ENCODE measurements at regions not wholly inside any gene's neighbourhood (a gene's known extent, or its start where the extent isn't known, plus 50 kb on each side); places are given as distances from the start of the nearest gene placed in this dataset.

DNA sequence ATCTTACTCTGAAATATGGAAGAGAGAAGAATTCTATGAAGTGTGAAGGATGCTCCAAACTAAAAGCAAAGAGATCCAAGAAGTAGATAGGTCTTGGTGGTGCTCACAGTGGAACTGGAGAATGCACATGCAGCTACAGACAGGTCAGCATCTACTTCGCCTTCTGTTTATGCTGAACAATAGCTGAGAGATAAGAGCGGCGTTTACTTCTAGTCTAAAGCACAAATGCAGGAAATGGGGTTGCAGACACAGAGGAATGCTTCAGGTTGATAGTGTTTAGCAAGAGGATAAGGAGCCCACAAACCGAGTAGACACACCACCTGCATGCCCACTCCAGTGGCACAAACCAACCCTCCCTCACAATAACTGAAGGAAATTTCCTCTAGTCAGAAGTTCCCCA, 180.0 kb upstream of the RGMB start:
- Histone ChIP-seq H3K27me3 (ENCODE audit: control insufficient read depth in 1 of 2, insufficient read depth in 2 of 2, low read length in 2 of 2) (no peaks in the 10 kb centered on the region), H3K4me1 (ENCODE audit: control insufficient read depth in 1 of 2, insufficient read depth in 2 of 2, low read length in 2 of 2) (peaks cover 0 to 6% of the 10 kb centered on the region in 2 donors), H3K9ac (ENCODE audit: low read depth in 1 of 2, low read length in 2 of 2) (peak overlapping the region in 1 of 2 donors; percentile 21), H3K4me3 (ENCODE audit: low read depth in 1 of 2, low read length in 2 of 2) (no peak overlapping the region), H3K27ac (ENCODE audit: low read depth, low read length) (no peak overlapping the region), H3K9me3 (ENCODE audit: control insufficient read depth in 1 of 2, low read length in 2 of 2) (no peaks in the 10 kb centered on the region), H3K36me3 (ENCODE audit: control insufficient read depth in 1 of 2, insufficient read depth in 2 of 2, low read length in 2 of 2) (no peaks in the 10 kb centered on the region)

DNA sequence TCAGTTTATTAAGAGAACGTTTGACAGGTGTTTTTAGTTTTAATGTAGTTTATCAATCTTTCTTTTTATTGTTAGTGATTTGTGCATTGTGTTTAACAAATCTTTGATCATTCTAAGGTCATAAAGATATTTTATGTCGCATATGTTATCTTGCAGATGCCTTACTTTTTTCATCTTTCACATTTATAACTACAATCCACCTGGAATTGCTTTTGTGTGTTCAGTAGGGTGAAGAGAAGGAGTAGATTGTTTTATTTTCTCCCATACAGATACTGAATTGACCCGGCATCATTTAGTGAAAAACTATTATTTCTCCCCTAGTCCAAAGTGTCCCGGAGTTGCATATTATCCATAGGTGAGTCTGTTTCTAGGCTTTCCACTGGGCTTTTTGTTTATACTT, 179.4 kb upstream of the RGMB start:
- Histone ChIP-seq H3K27ac (ENCODE audit: low read depth, low read length) (no peak overlapping the region), H3K4me1 (ENCODE audit: control insufficient read depth in 1 of 2, insufficient read depth in 2 of 2, low read length in 2 of 2) (peaks cover 0 to 6% of the 10 kb centered on the region in 2 donors), H3K4me3 (ENCODE audit: low read depth in 1 of 2, low read length in 2 of 2) (no peak overlapping the region), H3K9ac (ENCODE audit: low read depth in 1 of 2, low read length in 2 of 2) (no peak overlapping the region), H3K27me3 (ENCODE audit: control insufficient read depth in 1 of 2, insufficient read depth in 2 of 2, low read length in 2 of 2) (no peaks in the 10 kb centered on the region), H3K36me3 (ENCODE audit: control insufficient read depth in 1 of 2, insufficient read depth in 2 of 2, low read length in 2 of 2) (no peaks in the 10 kb centered on the region), H3K9me3 (ENCODE audit: control insufficient read depth in 1 of 2, low read length in 2 of 2) (no peaks in the 10 kb centered on the region)

DNA sequence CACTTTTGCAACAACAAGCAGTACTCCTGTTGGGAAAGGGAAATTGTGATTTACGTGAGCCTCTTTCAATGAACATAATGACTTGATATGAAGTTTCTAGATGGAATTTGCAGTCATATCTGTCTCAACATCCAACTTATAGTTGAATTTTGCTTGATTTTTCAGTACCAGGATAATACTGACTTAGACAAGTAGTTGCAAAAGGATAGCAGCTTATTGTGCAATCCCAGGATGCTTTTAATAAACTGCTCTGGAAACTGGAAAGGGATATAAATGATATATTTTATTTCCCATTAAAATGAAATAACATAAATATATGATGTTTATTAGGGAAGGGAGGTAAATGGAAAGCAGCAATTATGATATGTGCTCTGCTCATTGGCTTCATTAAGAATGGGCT, 174.4 kb upstream of the RGMB start:
- H3K4me1 ChIP-seq (ENCODE audit: control insufficient read depth in 1 of 2, insufficient read depth in 2 of 2, low read length in 2 of 2): no peaks in the 10 kb centered on the region
- H3K9me3 ChIP-seq (ENCODE audit: control insufficient read depth in 1 of 2, low read length in 2 of 2): no peaks in the 10 kb centered on the region
- H3K9ac ChIP-seq (ENCODE audit: low read depth in 1 of 2, low read length in 2 of 2): no peak overlapping the region
- no peak overlapping the region for H3K27ac ChIP-seq (ENCODE audit: low read depth, low read length)
- no peak overlapping the region for H3K4me3 ChIP-seq (ENCODE audit: low read depth in 1 of 2, low read length in 2 of 2)
- no peaks in the 10 kb centered on the region for H3K27me3 ChIP-seq (ENCODE audit: control insufficient read depth in 1 of 2, insufficient read depth in 2 of 2, low read length in 2 of 2)
- no peaks in the 10 kb centered on the region for H3K36me3 ChIP-seq (ENCODE audit: control insufficient read depth in 1 of 2, insufficient read depth in 2 of 2, low read length in 2 of 2)

DNA sequence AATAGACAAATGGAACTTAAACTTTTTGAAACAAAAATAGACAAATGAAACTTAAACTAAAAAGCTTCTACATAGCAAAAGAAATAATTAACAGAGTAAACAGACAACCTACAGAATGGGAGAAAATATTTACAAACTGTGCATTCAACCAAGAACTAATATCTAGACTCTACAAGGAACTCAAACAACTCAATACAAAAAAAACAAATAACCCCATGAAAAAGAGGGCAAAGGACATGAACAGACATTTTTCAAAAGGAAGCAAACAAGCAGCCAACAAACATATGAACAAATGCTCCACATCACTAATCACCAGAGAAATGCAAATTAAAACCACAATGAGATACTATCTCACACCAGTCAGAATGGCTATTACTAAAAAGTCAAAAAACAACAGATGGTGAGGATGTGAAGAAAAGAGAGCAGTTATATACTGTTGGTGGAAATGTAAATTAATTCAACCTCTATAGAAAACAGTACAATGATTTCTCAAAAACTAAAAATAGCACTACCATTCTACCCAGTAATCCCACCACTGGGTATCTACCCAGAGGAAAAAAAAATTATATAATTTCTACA, 170.8 kb upstream of the RGMB start:
- Histone ChIP-seq H3K9ac (ENCODE audit: low read depth in 1 of 2, low read length in 2 of 2) (no peak overlapping the region), H3K9me3 (ENCODE audit: control insufficient read depth in 1 of 2, low read length in 2 of 2) (no peaks in the 10 kb centered on the region)

DNA sequence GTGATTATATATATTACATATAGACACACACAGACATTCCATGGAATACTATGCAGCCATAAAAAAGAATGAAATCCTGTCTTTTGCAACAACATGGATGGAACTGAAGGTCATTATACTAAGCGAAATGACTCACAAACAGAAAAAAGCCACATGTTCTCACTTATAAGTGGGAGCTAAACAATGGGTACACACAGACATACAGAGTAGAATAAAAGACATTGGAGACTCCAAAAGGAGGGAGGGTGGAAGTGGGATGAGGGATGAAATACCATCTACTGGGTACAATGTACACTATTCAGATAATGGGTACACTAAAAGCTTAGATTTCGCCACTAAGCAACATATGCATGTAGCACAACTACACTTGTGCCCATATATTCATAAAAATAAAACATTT, 170.0 kb upstream of the RGMB start:
- Histone ChIP-seq H3K27ac (ENCODE audit: low read depth, low read length) (no peak overlapping the region), H3K9me3 (ENCODE audit: control insufficient read depth in 1 of 2, low read length in 2 of 2) (no peaks in the 10 kb centered on the region), H3K27me3 (ENCODE audit: control insufficient read depth in 1 of 2, insufficient read depth in 2 of 2, low read length in 2 of 2) (no peaks in the 10 kb centered on the region), H3K36me3 (ENCODE audit: control insufficient read depth in 1 of 2, insufficient read depth in 2 of 2, low read length in 2 of 2) (no peaks in the 10 kb centered on the region), H3K9ac (ENCODE audit: low read depth in 1 of 2, low read length in 2 of 2) (no peak overlapping the region), H3K4me3 (ENCODE audit: low read depth in 1 of 2, low read length in 2 of 2) (no peak overlapping the region), H3K4me1 (ENCODE audit: control insufficient read depth in 1 of 2, insufficient read depth in 2 of 2, low read length in 2 of 2) (no peaks in the 10 kb centered on the region)

More for the DNA sequence above, 170.8 kb upstream of the RGMB start:
- Histone ChIP-seq H3K27me3 (ENCODE audit: control insufficient read depth in 1 of 2, insufficient read depth in 2 of 2, low read length in 2 of 2) (no peaks in the 10 kb centered on the region), H3K4me3 (ENCODE audit: low read depth in 1 of 2, low read length in 2 of 2) (no peak overlapping the region), H3K27ac (ENCODE audit: low read depth, low read length) (no peak overlapping the region), H3K4me1 (ENCODE audit: control insufficient read depth in 1 of 2, insufficient read depth in 2 of 2, low read length in 2 of 2) (no peaks in the 10 kb centered on the region), H3K36me3 (ENCODE audit: control insufficient read depth in 1 of 2, insufficient read depth in 2 of 2, low read length in 2 of 2) (no peaks in the 10 kb centered on the region)

DNA sequence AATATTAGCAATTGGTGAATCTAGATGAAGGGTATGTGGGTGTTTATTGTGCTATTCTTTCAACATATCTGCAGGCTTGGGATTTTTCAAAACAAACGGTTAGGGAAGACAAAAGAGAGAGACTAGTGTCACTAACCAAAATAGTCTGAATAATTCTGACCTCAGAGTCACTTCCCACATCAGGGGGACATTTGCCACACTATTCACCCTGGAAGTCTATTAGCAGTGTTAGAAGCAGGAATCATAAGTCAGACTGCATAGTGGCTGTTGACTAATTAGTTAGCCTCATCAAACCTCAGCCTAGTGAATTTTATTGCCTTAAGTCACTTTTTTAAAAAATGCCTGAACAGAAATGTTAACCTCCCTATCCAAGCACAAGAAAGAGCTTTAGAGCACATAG, 169.2 kb upstream of the RGMB start:
- Histone ChIP-seq H3K27me3 (ENCODE audit: control insufficient read depth in 1 of 2, insufficient read depth in 2 of 2, low read length in 2 of 2) (no peaks in the 10 kb centered on the region), H3K4me3 (ENCODE audit: low read depth in 1 of 2, low read length in 2 of 2) (no peak overlapping the region), H3K36me3 (ENCODE audit: control insufficient read depth in 1 of 2, insufficient read depth in 2 of 2, low read length in 2 of 2) (no peaks in the 10 kb centered on the region), H3K4me1 (ENCODE audit: control insufficient read depth in 1 of 2, insufficient read depth in 2 of 2, low read length in 2 of 2) (no peaks in the 10 kb centered on the region), H3K9me3 (ENCODE audit: control insufficient read depth in 1 of 2, low read length in 2 of 2) (no peaks in the 10 kb centered on the region), H3K27ac (ENCODE audit: low read depth, low read length) (no peak overlapping the region), H3K9ac (ENCODE audit: low read depth in 1 of 2, low read length in 2 of 2) (no peak overlapping the region)

DNA sequence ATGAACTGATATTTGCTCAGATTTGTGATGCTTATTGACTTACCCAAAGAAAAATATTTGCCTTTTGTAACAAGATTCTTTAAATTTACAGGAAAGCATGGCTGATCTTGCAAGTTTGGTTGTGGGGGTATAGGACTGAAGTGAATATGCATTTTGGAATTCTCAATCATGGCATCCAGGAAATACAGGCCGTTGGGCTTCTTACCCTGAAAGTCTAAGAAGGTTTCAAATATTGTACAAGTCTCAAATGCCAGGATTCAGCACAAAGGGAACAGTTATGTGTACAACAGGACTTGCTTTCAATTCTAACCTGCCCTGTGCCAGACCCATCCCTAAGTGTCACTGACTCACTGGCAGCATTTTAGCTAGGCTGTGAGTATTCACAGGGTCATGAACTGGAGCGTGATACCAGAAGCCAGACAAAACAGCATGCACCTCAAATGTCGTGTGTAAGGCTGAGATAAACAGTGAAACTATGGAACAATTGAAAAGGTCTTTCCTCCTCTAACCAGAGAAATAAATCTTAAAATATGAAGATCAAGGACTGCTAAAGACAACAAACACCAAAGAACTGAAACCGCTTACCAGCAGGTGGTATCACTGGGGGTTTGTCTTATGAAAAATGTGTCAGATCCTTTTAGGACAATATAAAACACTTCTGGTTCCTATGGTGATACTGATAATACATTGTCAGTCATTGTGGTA, 168.6 kb upstream of the RGMB start:
- no peaks in the 10 kb centered on the region for H3K27me3 ChIP-seq (ENCODE audit: control insufficient read depth in 1 of 2, insufficient read depth in 2 of 2, low read length in 2 of 2)
- no peak overlapping the region for H3K4me3 ChIP-seq (ENCODE audit: low read depth in 1 of 2, low read length in 2 of 2)
- no peak overlapping the region for H3K27ac ChIP-seq (ENCODE audit: low read depth, low read length)
- H3K36me3 ChIP-seq (ENCODE audit: control insufficient read depth in 1 of 2, insufficient read depth in 2 of 2, low read length in 2 of 2): no peaks in the 10 kb centered on the region
- no peaks in the 10 kb centered on the region for H3K9me3 ChIP-seq (ENCODE audit: control insufficient read depth in 1 of 2, low read length in 2 of 2)
- no peak overlapping the region for H3K9ac ChIP-seq (ENCODE audit: low read depth in 1 of 2, low read length in 2 of 2)
- no peaks in the 10 kb centered on the region for H3K4me1 ChIP-seq (ENCODE audit: control insufficient read depth in 1 of 2, insufficient read depth in 2 of 2, low read length in 2 of 2)

DNA sequence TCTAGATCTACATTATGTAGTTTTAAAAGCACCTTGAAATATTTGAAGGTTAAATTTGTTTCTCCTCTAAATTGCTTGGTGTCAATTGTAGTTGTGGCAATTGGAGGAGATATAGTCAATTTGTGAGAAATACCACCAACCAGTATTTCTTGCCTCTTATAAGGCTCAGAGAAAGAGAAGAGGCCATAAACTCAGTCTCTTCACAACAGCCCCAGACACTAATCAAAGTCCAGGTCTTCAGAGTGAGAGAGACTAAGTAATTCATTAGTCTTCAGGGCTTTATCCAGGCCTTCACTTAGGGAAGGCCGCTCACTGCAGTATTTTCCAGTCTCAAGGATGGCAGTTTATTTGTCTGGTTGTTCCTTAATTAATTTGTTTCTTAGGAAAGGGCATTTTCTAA, 168.0 kb upstream of the RGMB start:
- no peaks in the 10 kb centered on the region for H3K4me1 ChIP-seq (ENCODE audit: control insufficient read depth in 1 of 2, insufficient read depth in 2 of 2, low read length in 2 of 2)
- no peak overlapping the region for H3K9ac ChIP-seq (ENCODE audit: low read depth in 1 of 2, low read length in 2 of 2)
- H3K36me3 ChIP-seq (ENCODE audit: control insufficient read depth in 1 of 2, insufficient read depth in 2 of 2, low read length in 2 of 2): no peaks in the 10 kb centered on the region
- H3K9me3 ChIP-seq (ENCODE audit: control insufficient read depth in 1 of 2, low read length in 2 of 2): no peaks in the 10 kb centered on the region
- H3K27me3 ChIP-seq (ENCODE audit: control insufficient read depth in 1 of 2, insufficient read depth in 2 of 2, low read length in 2 of 2): no peaks in the 10 kb centered on the region
- H3K27ac ChIP-seq (ENCODE audit: low read depth, low read length): no peak overlapping the region
- no peak overlapping the region for H3K4me3 ChIP-seq (ENCODE audit: low read depth in 1 of 2, low read length in 2 of 2)

DNA sequence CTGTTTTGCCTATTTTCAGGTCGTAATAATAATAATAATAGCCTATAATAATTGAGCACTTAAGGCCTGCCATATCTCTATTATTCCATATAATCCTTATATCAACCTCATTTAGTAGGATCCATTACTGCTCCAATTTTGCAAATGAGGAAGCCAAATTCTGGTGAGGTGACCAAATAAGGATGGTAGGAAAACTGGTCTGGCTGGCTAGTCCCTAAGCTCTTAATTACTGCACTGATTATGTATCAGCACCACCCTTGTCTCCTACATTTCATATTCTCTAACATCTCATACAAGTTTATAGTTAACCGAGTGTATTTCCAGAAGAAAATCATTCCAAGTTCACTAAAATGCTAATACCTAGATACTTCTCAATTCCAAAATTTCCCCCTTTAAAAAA, 166.5 kb upstream of the RGMB start:
- H3K9ac ChIP-seq (ENCODE audit: low read depth in 1 of 2, low read length in 2 of 2): no peak overlapping the region
- H3K4me3 ChIP-seq (ENCODE audit: low read depth in 1 of 2, low read length in 2 of 2): no peak overlapping the region
- no peaks in the 10 kb centered on the region for H3K36me3 ChIP-seq (ENCODE audit: control insufficient read depth in 1 of 2, insufficient read depth in 2 of 2, low read length in 2 of 2)
- no peaks in the 10 kb centered on the region for H3K9me3 ChIP-seq (ENCODE audit: control insufficient read depth in 1 of 2, low read length in 2 of 2)
- no peak overlapping the region for H3K27ac ChIP-seq (ENCODE audit: low read depth, low read length)
- H3K4me1 ChIP-seq (ENCODE audit: control insufficient read depth in 1 of 2, insufficient read depth in 2 of 2, low read length in 2 of 2): no peaks in the 10 kb centered on the region
- H3K27me3 ChIP-seq (ENCODE audit: control insufficient read depth in 1 of 2, insufficient read depth in 2 of 2, low read length in 2 of 2): no peaks in the 10 kb centered on the region

DNA sequence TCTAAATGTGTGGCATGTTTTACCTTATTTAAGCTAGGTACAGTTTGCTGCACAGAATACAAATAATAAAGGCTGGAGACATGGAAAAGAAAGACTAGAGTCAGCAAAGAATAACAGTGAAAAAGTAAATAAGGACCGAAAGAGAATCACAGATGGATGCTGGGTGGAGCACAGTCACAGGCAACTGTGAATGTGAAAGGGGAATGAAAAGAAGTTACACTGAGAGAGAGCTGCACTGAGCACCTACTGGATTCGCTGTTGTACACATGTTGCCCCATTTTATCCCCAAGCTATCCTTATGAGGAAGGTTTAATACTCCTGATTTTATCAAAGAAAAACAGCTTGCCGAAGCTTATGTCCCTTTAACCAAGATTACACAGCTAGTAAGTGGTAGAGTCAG, 165.4 kb upstream of the RGMB start:
- no peak overlapping the region for H3K4me3 ChIP-seq (ENCODE audit: low read depth in 1 of 2, low read length in 2 of 2)
- H3K4me1 ChIP-seq (ENCODE audit: control insufficient read depth in 1 of 2, insufficient read depth in 2 of 2, low read length in 2 of 2): no peaks in the 10 kb centered on the region
- H3K9ac ChIP-seq (ENCODE audit: low read depth in 1 of 2, low read length in 2 of 2): no peak overlapping the region
- H3K27ac ChIP-seq (ENCODE audit: low read depth, low read length): no peak overlapping the region
- H3K9me3 ChIP-seq (ENCODE audit: control insufficient read depth in 1 of 2, low read length in 2 of 2): no peaks in the 10 kb centered on the region
- H3K36me3 ChIP-seq (ENCODE audit: control insufficient read depth in 1 of 2, insufficient read depth in 2 of 2, low read length in 2 of 2): no peaks in the 10 kb centered on the region
- no peaks in the 10 kb centered on the region for H3K27me3 ChIP-seq (ENCODE audit: control insufficient read depth in 1 of 2, insufficient read depth in 2 of 2, low read length in 2 of 2)

Data from duodenal mucosa (tissue), 2 donors.